ENCODE measurements at regions not wholly inside any gene's neighbourhood (a gene's known extent, or its start where the extent isn't known, plus 50 kb on each side); places are given as distances from the start of the nearest gene placed in this dataset.

- no peak overlapping the region for H2AFZ ChIP-seq (ENCODE audit: low read length)
- H2AK5ac ChIP-seq (ENCODE audit: insufficient read length, low read length): no peak overlapping the region
- H2BK5ac ChIP-seq (ENCODE audit: insufficient read length, low read length): no peak overlapping the region
- no peak overlapping the region for H3T11ph ChIP-seq (ENCODE audit: low read length)
- no peak overlapping the region for H3K23ac ChIP-seq (ENCODE audit: insufficient read length, low read depth, low read length)
- no peaks in the 10 kb centered on the region for H3K9me3 ChIP-seq (ENCODE audit: control insufficient read depth, low read depth, low read length)
- no peaks in the 10 kb centered on the region for H3K23me2 ChIP-seq (ENCODE audit: insufficient read length, low read depth, low read length, poor library complexity, severe bottlenecking)
- no peak overlapping the region for H2BK12ac ChIP-seq (ENCODE audit: insufficient read length, low read depth, low read length)
- no peak overlapping the region for H3K18ac ChIP-seq (ENCODE audit: insufficient read length, low read depth, low read length)
- no peaks in the 10 kb centered on the region; the same call in 1 of the 2 replicates for H3K4me1 ChIP-seq (ENCODE audit: insufficient read depth, low read length)
- H4K20me1 ChIP-seq (ENCODE audit: control insufficient read depth, insufficient read depth, insufficient read length): no peaks in the 10 kb centered on the region
- no peak overlapping the region for H2BK15ac ChIP-seq (ENCODE audit: low read depth, low read length)
- no peaks in the 10 kb centered on the region for H3K9me3 Mint-ChIP-seq
- H3K79me1 ChIP-seq (ENCODE audit: insufficient read depth, low read depth, low read length, poor library complexity, severe bottlenecking): no peaks in the 10 kb centered on the region
- DNase-seq: no peak
- TF ChIP-seq, protein P1, sequence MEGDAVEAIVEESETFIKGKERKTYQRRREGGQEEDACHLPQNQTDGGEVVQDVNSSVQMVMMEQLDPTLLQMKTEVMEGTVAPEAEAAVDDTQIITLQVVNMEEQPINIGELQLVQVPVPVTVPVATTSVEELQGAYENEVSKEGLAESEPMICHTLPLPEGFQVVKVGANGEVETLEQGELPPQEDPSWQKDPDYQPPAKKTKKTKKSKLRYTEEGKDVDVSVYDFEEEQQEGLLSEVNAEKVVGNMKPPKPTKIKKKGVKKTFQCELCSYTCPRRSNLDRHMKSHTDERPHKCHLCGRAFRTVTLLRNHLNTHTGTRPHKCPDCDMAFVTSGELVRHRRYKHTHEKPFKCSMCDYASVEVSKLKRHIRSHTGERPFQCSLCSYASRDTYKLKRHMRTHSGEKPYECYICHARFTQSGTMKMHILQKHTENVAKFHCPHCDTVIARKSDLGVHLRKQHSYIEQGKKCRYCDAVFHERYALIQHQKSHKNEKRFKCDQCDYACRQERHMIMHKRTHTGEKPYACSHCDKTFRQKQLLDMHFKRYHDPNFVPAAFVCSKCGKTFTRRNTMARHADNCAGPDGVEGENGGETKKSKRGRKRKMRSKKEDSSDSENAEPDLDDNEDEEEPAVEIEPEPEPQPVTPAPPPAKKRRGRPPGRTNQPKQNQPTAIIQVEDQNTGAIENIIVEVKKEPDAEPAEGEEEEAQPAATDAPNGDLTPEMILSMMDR (conservative IDR thresholded peaks at IDR 0.05): no peak
- no peak overlapping the region for H3K27ac ChIP-seq (ENCODE audit: insufficient read length, low read depth, low read length)
- no peak overlapping the region for H3K14ac ChIP-seq (ENCODE audit: insufficient read depth, low read length)
- no peaks in the 10 kb centered on the region for H3K27me3 ChIP-seq (ENCODE audit: insufficient read depth, low read length)
- H2BK120ac ChIP-seq (ENCODE audit: low read depth, low read length, poor library complexity, severe bottlenecking): no peak overlapping the region
- H3K27ac Mint-ChIP-seq: no peak overlapping the region
- no peak overlapping the region for H2BK20ac ChIP-seq (ENCODE audit: low read depth, low read length, poor library complexity, severe bottlenecking)
- no peak overlapping the region for H3K4ac ChIP-seq (ENCODE audit: low read depth, low read length)
- no peak overlapping the region for H3K4me2 ChIP-seq (ENCODE audit: insufficient read depth, insufficient read length, low read length)
- H4K91ac ChIP-seq (ENCODE audit: insufficient read length, low read depth, low read length): no peak overlapping the region
- WGBS (ENCODE audit: extremely low coverage, insufficient read length, low lambda C conversion rate): no CpG with 5 or more reads among the region's 5 CpGs
- H4K5ac ChIP-seq (ENCODE audit: insufficient read length, low read depth, low read length): no peak overlapping the region
- H3K4me3 Mint-ChIP-seq: no peak overlapping the region
- no peaks in the 10 kb centered on the region for H3K79me2 ChIP-seq (ENCODE audit: insufficient read depth, low read length)
- H4K8ac ChIP-seq (replicated peaks; ENCODE audit: insufficient read length, low read depth, low read length): no peak overlapping the region
- no peak overlapping the region for H3K56ac ChIP-seq (ENCODE audit: insufficient read length, low read depth, low read length)
- H3K36me3 Mint-ChIP-seq (ENCODE audit: insufficient read depth in 1 of 3, low read depth in 3 of 3): peaks cover 0 to 2% (median 0%) of the 10 kb centered on the region in 3 experiments; a peak in 1 of 7 replicates
- H3K4me1 Mint-ChIP-seq: peaks cover 5 to 6% of the 10 kb centered on the region in 2 experiments; a peak in 2 of 4 replicates
- no peak overlapping the region for H3K9ac ChIP-seq (ENCODE audit: extremely low read depth, insufficient read length, low read length)
- H3K27me3 Mint-ChIP-seq (ENCODE audit: low read depth): no peaks in the 10 kb centered on the region
These were observed 742.7 kb upstream of the ACVR2A start for GRCh38 chr2:147101941-147102790.
